K562 (cell line): ENCODE measurements at regions not wholly inside any gene's neighbourhood (a gene's known extent, or its start where the extent isn't known, plus 50 kb on each side); places are given as distances from the start of the nearest gene placed in this dataset.

Experiments
- ATAC-seq: fragments of 200-7000 bp; cut with Tn5 transposase; 3 replicates; pipeline ENCODE4 v1.9.1; 2020; ENCODE audit warnings: moderate library complexity
- BruUV-seq: library from RNA; stranded (reverse); fragments of 400-500 nt; replicated peaks from 2 replicates; lab custom pipeline; 2021; lab: Mats Ljungman, UMichigan
- CTCF ChIA-PET: fragments of 300-600 bp; formaldehyde crosslinking; extraction: SDS; loops from one replicate; lab custom pipeline; 2021; ENCODE audit warnings: low intra/inter-chr PET ratio; lab: Yijun Ruan, JAX
- POLR2A ChIA-PET: fragments of 300-600, 350-650 bp; sonication (Branson Sonifier 250); formaldehyde crosslinking; extraction: SDS; loops from one replicate; lab custom pipeline; 2021; ENCODE audit warnings: antibody characterized with exemption, inconsistent platforms; lab: Yijun Ruan, JAX
- DNase-seq, 4 experiments: peaks; one replicate each; pipeline versions ENCODE4 v3.0.0 to v3.0.0-alpha.2; 2011 to 2018; ENCODE audit warnings: low spot score in 3 of 4, mixed read lengths in 3 of 4; ENCODE audit errors: extremely low read depth in 1 of 4
- FAIRE-seq: peaks from 2 replicates; lab custom pipeline; 2011; peaks lifted over from hg19 to GRCh38; lab: Jason Lieb, UNC
- H2AFZ ChIP-seq: 2 replicates; pipeline ENCODE4 v1.6.0; 2011; ENCODE audit warnings: low read depth, low read length, control low read depth, inconsistent platforms
- H3K27ac ChIP-seq: fragments of 200-600 bp; 3 replicates; pipeline ENCODE4 v1.8.0; 2011; ENCODE audit warnings: low read depth, mild to moderate bottlenecking, control low read depth, inconsistent platforms, low read length, moderate library complexity, mixed read lengths; ENCODE audit errors: extremely low read depth
- H3K27me3 ChIP-seq, 2 experiments: fragments of 300-600 bp in 1 of 2; 2 replicates in 1 of 2; 3 replicates in 1 of 2; pipeline versions ENCODE4 v1.6.0 to v1.8.0; 2011; ENCODE audit warnings: inconsistent platforms in 2 of 2, low read length in 2 of 2, mild to moderate bottlenecking in 1 of 2, mixed read lengths in 1 of 2, moderate library complexity in 1 of 2; ENCODE audit not compliant: control insufficient read depth in 2 of 2, insufficient read depth in 2 of 2
- H3K36me3 ChIP-seq: fragments of 300-600 bp; 3 replicates; pipeline ENCODE4 v1.8.0; 2011; ENCODE audit warnings: mild to moderate bottlenecking, low read length, inconsistent platforms; ENCODE audit not compliant: control insufficient read depth, insufficient read depth
- H3K4me1 ChIP-seq, 2 experiments: fragments of 200-600 bp in 1 of 2; replicated peaks in 1 of 2; 2 replicates in 1 of 2; 3 replicates in 1 of 2; pipeline versions ENCODE4 v1.5.1 to v1.8.0; 2011; ENCODE audit warnings: inconsistent platforms in 2 of 2, low read length in 2 of 2, mild to moderate bottlenecking in 1 of 2, mixed read lengths in 1 of 2, moderate library complexity in 1 of 2; ENCODE audit not compliant: control insufficient read depth in 2 of 2, insufficient read depth in 2 of 2
- H3K4me2 ChIP-seq: 2 replicates; pipeline ENCODE4 v1.6.1; 2011; ENCODE audit warnings: low read length, control low read depth, inconsistent platforms, mixed read lengths; ENCODE audit not compliant: insufficient read depth
- H3K4me3 ChIP-seq: fragments of 200-600 bp; sonication (generic), shearing (Covaris generic); 2 replicates; pipeline ENCODE4 v1.5.1; 2016; ENCODE audit warnings: control low read depth, inconsistent platforms
- H3K79me2 ChIP-seq: fragments of 200-600 bp; 3 replicates; pipeline ENCODE4 v1.8.0; 2011; ENCODE audit warnings: low read length, inconsistent platforms; ENCODE audit not compliant: control insufficient read depth, insufficient read depth
- H3K9ac ChIP-seq, 2 experiments: 2 replicates each; pipeline versions ENCODE4 v1.6.0 to v1.6.1; 2011; ENCODE audit warnings: low read depth in 2 of 2, low read length in 2 of 2, control low read depth in 1 of 2, inconsistent platforms in 1 of 2, mild to moderate bottlenecking in 1 of 2, mixed read lengths in 1 of 2; ENCODE audit not compliant: insufficient read depth in 1 of 2
- H3K9me1 ChIP-seq: one replicate; pipeline ENCODE4 v1.6.0; 2011; ENCODE audit warnings: inconsistent platforms, mild to moderate bottlenecking, low read length, moderate library complexity; ENCODE audit not compliant: control insufficient read depth, insufficient read depth
- H3K9me3 ChIP-seq: replicated peaks from 2 replicates; pipeline ENCODE4 v1.5.1; 2011; ENCODE audit warnings: low read depth, low read length, inconsistent platforms; ENCODE audit not compliant: control insufficient read depth, insufficient read depth
- H4K20me1 ChIP-seq: replicated peaks from 2 replicates; pipeline ENCODE4 v1.6.1; 2011; ENCODE audit warnings: low read length, inconsistent platforms, mixed read lengths; ENCODE audit not compliant: control insufficient read depth, insufficient read depth
- CXXC5 ChIP-seq: fragments of 250-450 bp; sonication (Bioruptor Pico); IDR thresholded peaks from 2 replicates; pipeline ENCODE4 v1.8.0; 2022; ENCODE audit warnings: inconsistent platforms, mild to moderate bottlenecking, moderate library complexity
- DIDO1 ChIP-seq: fragments of 450-650 bp; IDR thresholded peaks from 2 replicates; pipeline ENCODE4 v1.6.1; 2016; ENCODE audit warnings: low read depth, missing biosample characterization, missing genetic modification characterization
- MAFF ChIP-seq: IDR thresholded peaks from 2 replicates; pipeline ENCODE4 v1.6.1; 2012; ENCODE audit warnings: low read length, improper control_type of control experiment
- MAX ChIP-seq: sonication (generic); formaldehyde crosslinking; IDR thresholded peaks from 2 replicates; pipeline ENCODE4 v1.9.0; 2022; ENCODE audit warnings: mild to moderate bottlenecking, missing genetic modification reagents
- MIER1 ChIP-seq: fragments of 450-650 bp; IDR thresholded peaks from 2 replicates; pipeline ENCODE4 v1.6.1; 2016; ENCODE audit warnings: antibody characterized with exemption, mild to moderate bottlenecking, low read depth
- NFATC3 ChIP-seq: fragments of 450-650 bp; IDR thresholded peaks from 2 replicates; pipeline ENCODE4 v1.6.1; 2017; ENCODE audit warnings: mild to moderate bottlenecking
- PHF21A ChIP-seq: fragments of 450-650 bp; IDR thresholded peaks from 2 replicates; pipeline ENCODE4 v1.6.1; 2017; ENCODE audit warnings: low read depth, borderline replicate concordance
- PML ChIP-seq: IDR thresholded peaks from 2 replicates; pipeline ENCODE4 v1.6.1; 2012; ENCODE audit warnings: low read length, inconsistent platforms
- ZBTB40 ChIP-seq, 2 experiments: fragments of 450-650 bp in 1 of 2; sonication (generic) in 1 of 2; formaldehyde crosslinking in 1 of 2; IDR thresholded peaks; 2 replicates each; pipeline versions ENCODE4 v1.7.1 to v1.9.0; 2016 to 2022; ENCODE audit warnings: inconsistent platforms in 1 of 2, mild to moderate bottlenecking in 1 of 2, missing genetic modification reagents in 1 of 2
- ZNF134 ChIP-seq: fragments of 250-450 bp; sonication (Bioruptor Pico); conservative IDR thresholded peaks from 2 replicates; pipeline ENCODE4 v1.4.0; 2020
- ZSCAN32 ChIP-seq: fragments of 450-650 bp; formaldehyde crosslinking; IDR thresholded peaks from 2 replicates; pipeline ENCODE4 v1.4.0; 2020; ENCODE audit warnings: mild to moderate bottlenecking, moderate library complexity
- WGBS: fragments of 100-300 bp; shearing (Covaris generic); methylation state at CpG from one replicate; pipeline ENCODE4 v1.1.6; 2016; ENCODE audit warnings: low coverage, mixed read lengths; ENCODE audit not compliant: insufficient coverage; ENCODE audit errors: missing lambda C conversion rate; 5-methylcytosine and 5-hydroxymethylcytosine counted together
- in situ Hi-C: fragments of 300-500 bp; cut with MboI; formaldehyde crosslinking; loops from 4 replicates; pipeline ENCODE4 v1.15.0; 2018; ENCODE audit warnings: inconsistent platforms, mixed read lengths
- intact Hi-C: fragments of 100-400 bp; cut with micrococcal nuclease; formaldehyde crosslinking; loops from 2 replicates; pipeline ENCODE4 v1.14.2; 2022

- CTCF ChIA-PET, result no interaction called here
- ATAC-seq (no peak), DNase-seq (no peak), FAIRE-seq (no peak)
- no peaks in the 10 kb centered on the region for H3K9me3 ChIP-seq
- 0% methylated on average over 3 of the region's 3 CpGs for WGBS
- no peak overlapping the region for H3K4me2 ChIP-seq
- no TSS peak for BruUV-seq
- intact Hi-C loops, result no loop called here
- H3K27ac ChIP-seq, result no peak overlapping the region
- no peaks in the 10 kb centered on the region for H3K79me2 ChIP-seq
- no peaks in the 10 kb centered on the region for H4K20me1 ChIP-seq
- POLR2A ChIA-PET, result no interaction called here
- no peak overlapping the region for H2AFZ ChIP-seq
- no peak overlapping the region for H3K4me3 ChIP-seq
- H3K9ac ChIP-seq, result no peak overlapping the region
- in situ Hi-C loops, result no loop called here
- no peaks in the 10 kb centered on the region for H3K27me3 ChIP-seq
- no peaks in the 10 kb centered on the region for H3K36me3 ChIP-seq
- no peaks in the 10 kb centered on the region for H3K9me1 ChIP-seq
- no peaks in the 10 kb centered on the region for H3K4me1 ChIP-seq
- TF ChIP-seq MAFF (no peak), ZSCAN32 (CRISPR knock-in tag) (no peak), NFATC3 (no peak), ZBTB40 (IDR thresholded peaks at IDR 0.05) (no peak), ZBTB40 (CRISPR knock-in tag; IDR thresholded peaks at IDR 0.05) (no peak), ZNF134 (no peak), PHF21A (no peak), MIER1 (no peak), DIDO1 (tag) (no peak), CXXC5 (CRISPR knock-in tag) (no peak), PML (no peak), MAX (CRISPR knock-in tag) (no peak)
Measured at GRCh38 chr1:87980494-87980893, 651.8 kb downstream of the LMO4 start.
